Lower leg skin (tissue), 4 donors: ENCODE measurements at regions not wholly inside any gene's neighbourhood (a gene's known extent, or its start where the extent isn't known, plus 50 kb on each side); places are given as distances from the start of the nearest gene placed in this dataset.

Experiments used
- DNase-seq, 2 donors: peaks; one replicate each; pipeline ENCODE4 v3.0.0-alpha.2; 2019; ENCODE audit warnings: low spot score in 2 of 2
- H3K4me3 ChIP-seq: fragments of 200-600 bp; sonication (generic); 2 replicates; pipeline ENCODE4 v1.5.1; 2017; ENCODE audit warnings: mild to moderate bottlenecking, low read depth; ENCODE audit not compliant: poor library complexity, severe bottlenecking
- CTCF ChIP-seq, 3 donors: fragments of 450-650 bp; IDR thresholded peaks; one replicate each; pipeline ENCODE4 v1.5.1; 2016; ENCODE audit warnings: antibody characterized with exemption in 3 of 3, mild to moderate bottlenecking in 3 of 3, moderate library complexity in 2 of 3
- POLR2A ChIP-seq, 2 donors: fragments of 450-650 bp; IDR thresholded peaks; one replicate each; pipeline ENCODE4 v1.6.1; 2016 to 2017; ENCODE audit warnings: antibody characterized with exemption in 2 of 2, mild to moderate bottlenecking in 1 of 2, moderate library complexity in 1 of 2
- whole genome bisulfite sequencing, 2 donors: methylation state at CpG; one replicate each; pipeline ENCODE4 v1.1.5; 2018; 5-methylcytosine and 5-hydroxymethylcytosine counted together
- intact Hi-C: fragments of 100-400 bp; cut with DNase I; formaldehyde crosslinking; loops from one replicate; pipeline ENCODE4 v1.15.0; 2023; ENCODE audit warnings: low total_unique reads

DNA sequence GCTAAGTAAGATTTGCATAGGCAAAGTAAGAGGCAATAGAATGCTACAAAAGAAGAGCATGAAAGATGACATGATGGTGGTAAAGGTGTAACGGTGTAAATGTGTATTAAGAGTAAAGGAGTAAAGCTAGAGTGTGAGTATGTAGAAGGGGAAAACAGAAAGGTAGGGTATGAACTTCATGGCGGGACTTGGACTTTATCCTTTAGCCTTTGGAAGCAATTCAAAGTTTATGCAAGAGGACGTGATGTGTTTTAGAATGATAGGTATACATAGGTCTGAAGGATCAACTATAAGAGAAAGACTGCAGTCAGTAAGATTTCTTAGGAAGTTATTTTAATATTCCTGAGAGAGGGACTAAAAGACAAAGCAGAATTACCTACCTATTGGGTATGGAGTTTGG lies 358.0 kb upstream of the FAT3 start:
- WGBS, 2 donors: 86 to 93% methylated on average over 3 of the region's 3 CpGs
- no peak overlapping the region for H3K4me3 ChIP-seq
- TF ChIP-seq POLR2A (IDR thresholded peaks at IDR 0.05): no peak
- no peak for TF ChIP-seq CTCF (IDR thresholded peaks at IDR 0.05)
- intact Hi-C loops: no loop called here
- DNase-seq: no peak

GRCh38 chr11:91860661-91861060 lies 364.0 kb upstream of the FAT3 start:
- TF ChIP-seq POLR2A (IDR thresholded peaks at IDR 0.05) (no peak), CTCF (IDR thresholded peaks at IDR 0.05) (no peak)
- DNase-seq: no peak
- no peak overlapping the region for H3K4me3 ChIP-seq
- intact Hi-C loops: no loop called here
- 34 to 36% methylated on average over 3 of the region's 3 CpGs for WGBS, 2 donors

DNA sequence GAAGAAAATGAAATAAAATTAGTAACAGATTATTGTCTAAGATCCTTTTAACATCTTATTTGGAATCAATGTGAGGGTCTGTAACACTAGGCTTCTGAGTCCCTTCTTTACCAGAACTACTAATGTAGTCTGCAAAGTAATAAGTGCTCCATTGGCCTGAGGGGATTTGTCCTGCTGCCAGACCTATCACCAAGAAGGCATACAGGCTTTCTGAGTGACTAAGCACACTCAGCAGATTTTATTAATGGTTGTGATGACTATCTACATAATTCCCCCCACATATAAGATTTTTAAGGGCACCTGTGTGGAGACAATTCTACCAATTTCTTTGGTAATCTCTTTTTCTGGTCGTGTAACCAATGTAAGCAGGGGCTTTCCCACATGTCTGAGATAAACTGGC lies 365.0 kb upstream of the FAT3 start:
- 37 to 50% methylated on average over 1 of the region's 1 CpG for WGBS, 2 donors
- TF ChIP-seq CTCF (IDR thresholded peaks at IDR 0.05) (no peak), POLR2A (IDR thresholded peaks at IDR 0.05) (no peak)
- no peak overlapping the region for H3K4me3 ChIP-seq
- intact Hi-C loops: no loop called here
- no peak for DNase-seq

GRCh38 chr11:91857179-91857578 lies 367.4 kb upstream of the FAT3 start:
- TF ChIP-seq CTCF (IDR thresholded peaks at IDR 0.05) (no peak), POLR2A (IDR thresholded peaks at IDR 0.05) (no peak)
- intact Hi-C loops: no loop called here
- DNase-seq: no peak
- H3K4me3 ChIP-seq: no peak overlapping the region
- WGBS, 2 donors: 17 to 23% methylated on average over 1 of the region's 1 CpG

DNA sequence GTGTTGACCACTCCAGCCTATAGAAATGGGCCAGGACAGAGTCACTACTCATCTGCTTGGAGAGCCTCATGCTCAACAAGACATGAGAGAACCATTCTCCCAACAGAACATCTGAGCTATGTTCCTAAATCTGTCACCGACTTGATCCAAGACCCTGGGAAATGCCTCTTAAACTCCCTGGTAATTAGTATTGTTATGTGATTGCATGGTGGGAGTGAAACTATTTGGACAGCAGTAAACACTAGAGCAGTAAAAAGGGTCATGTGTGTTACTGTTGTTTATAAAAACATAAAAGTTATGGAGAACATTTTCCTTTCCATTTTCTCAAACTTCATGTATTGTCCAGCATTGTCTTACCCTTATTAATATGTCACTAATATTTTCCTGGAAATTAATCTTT lies 369.8 kb upstream of the FAT3 start:
- TF ChIP-seq CTCF (IDR thresholded peaks at IDR 0.05) (no peak), POLR2A (IDR thresholded peaks at IDR 0.05) (no peak)
- H3K4me3 ChIP-seq: no peak overlapping the region
- DNase-seq: no peak
- intact Hi-C loops: loop anchor here (5.0 kb wide), 1 partner anchor 658 kb away; no protein-coding TSS in a partner anchor
- WGBS, 2 donors: 79 to 80% methylated on average over 1 of the region's 1 CpG

- intact Hi-C loops: loop anchor here (5.0 kb wide), 1 partner anchor 658 kb away; no protein-coding TSS in a partner anchor
- H3K4me3 ChIP-seq: no peak overlapping the region
- TF ChIP-seq POLR2A (IDR thresholded peaks at IDR 0.05) (no peak), CTCF (IDR thresholded peaks at IDR 0.05) (no peak)
- no peak for DNase-seq
These were observed 370.4 kb upstream of the FAT3 start for GRCh38 chr11:91854171-91854570.
